GM19455 (cell line): ENCODE measurements at regions not wholly inside any gene's neighbourhood (a gene's known extent, or its start where the extent isn't known, plus 50 kb on each side); places are given as distances from the start of the nearest gene placed in this dataset.
"Not testable (repeated sequence)": the region's sequence is repeated elsewhere in the genome, so short reads cannot be mapped to it uniquely, and the experiment has no call there.

Experiments used
- ATAC-seq: cut with Tn5 transposase; IDR thresholded peaks from one replicate; pipeline ENCODE4 v1.9.1; 2021; ENCODE audit not compliant: unreplicated experiment

DNA sequence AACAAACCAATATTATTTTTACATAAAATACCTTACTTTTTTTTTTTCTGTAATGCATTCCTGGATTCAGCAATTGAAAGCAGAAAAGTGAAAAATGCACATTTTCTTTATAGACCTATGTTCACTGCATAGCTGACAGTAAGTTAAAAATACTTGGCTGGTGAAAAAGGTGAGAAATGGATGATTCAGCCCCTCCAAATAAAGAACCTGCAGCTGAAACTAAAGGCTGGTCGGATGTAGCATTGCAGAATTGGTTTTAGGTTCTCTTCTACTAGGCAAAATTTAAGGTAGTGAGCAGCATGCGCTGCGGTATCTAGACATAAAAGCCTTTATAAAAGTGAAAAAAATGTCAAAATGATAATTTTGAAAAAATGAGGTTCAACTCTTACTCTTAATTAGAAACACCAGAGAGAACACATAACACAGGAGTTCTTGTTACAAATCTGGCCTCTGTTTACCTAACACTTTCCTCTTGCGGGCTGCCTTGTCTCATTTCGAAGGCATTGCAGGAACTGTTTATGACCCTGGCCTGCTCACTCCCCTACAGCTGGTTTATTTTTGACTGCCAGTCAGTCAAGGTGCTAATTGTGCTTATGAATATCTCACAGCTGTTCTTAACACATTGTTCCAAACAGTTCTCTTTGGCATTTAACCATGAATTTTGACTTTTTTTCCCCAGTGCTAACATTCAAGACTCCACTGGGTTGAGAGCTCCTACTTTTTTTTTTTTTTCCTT is 455.4 kb upstream of the TBL1XR1 start:
- no peak for ATAC-seq

DNA sequence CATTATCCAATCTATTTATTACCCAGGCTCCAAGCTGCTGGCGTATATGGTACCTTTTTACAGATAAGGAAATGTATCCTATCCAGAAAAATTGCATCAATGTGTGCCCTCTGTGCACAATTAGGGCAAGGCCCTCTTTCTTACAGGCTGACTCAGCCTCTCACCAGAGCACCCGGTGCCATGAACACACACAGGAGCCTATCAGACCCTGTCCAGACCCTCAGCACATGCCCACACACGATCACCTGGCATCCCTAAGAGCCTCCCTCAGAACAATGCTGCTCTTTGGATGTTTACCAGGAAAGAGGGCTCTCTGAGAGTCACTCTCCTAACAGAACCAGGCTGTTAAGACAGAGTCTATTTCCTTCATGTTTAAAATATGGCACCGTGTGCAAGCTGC is 460.0 kb upstream of the TBL1XR1 start:
- ATAC-seq: no peak

DNA sequence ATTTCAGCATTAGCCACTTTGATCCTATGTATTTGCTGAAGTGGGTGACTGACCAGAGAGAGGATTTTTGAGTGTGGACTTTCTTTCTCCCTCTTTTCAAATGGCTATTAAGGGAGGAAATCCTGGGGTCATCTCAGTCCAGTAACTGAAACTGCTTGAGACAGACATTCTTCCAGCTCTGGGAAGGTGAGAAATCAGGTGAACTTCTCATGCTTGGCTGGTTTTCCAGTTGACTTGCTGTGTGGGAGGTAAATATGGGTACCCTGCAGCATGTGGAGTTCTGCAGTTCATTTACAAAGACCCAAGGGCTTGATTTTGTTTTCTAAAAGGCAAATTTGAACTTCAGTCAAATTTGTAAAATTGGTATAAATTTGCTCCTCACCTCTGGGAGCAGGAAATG is 461.1 kb upstream of the TBL1XR1 start:
- ATAC-seq: no peak

DNA sequence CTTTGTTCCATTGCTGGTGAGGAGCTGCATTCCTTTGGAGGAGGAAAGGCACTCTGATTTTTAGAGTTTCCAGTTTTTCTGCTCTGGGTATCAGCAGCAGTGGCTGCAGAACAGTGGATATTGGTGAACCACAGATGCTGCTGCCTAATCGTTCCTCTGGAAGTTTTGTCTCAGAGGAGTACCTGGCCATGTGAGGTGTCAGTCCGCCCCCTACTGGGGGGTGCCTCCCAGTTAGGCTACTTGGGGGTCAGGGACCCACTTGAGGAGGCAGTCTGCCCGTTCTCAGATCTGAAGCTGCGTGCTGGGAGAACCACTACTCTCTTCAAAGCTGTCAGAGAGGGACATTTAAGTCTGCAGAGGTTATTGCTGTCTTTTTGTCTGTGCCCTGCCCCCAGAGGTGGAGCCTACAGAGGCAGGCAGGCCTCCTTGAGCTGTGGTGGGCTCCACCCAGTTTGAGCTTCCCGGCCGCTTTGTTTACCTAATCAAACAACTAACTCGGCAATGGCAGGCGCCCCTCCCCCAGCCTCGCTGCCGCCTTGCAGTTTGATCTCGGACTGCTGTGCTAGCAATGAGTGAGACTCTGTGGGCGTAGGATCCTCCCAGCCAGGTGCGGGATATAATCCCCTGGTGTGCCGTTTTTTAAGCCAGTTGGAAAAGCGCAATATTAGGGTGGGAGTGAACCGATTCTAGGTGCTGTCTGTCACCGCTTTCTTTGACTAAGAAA is 467.3 kb upstream of the TBL1XR1 start:
- ATAC-seq: not testable (repeated sequence)

DNA sequence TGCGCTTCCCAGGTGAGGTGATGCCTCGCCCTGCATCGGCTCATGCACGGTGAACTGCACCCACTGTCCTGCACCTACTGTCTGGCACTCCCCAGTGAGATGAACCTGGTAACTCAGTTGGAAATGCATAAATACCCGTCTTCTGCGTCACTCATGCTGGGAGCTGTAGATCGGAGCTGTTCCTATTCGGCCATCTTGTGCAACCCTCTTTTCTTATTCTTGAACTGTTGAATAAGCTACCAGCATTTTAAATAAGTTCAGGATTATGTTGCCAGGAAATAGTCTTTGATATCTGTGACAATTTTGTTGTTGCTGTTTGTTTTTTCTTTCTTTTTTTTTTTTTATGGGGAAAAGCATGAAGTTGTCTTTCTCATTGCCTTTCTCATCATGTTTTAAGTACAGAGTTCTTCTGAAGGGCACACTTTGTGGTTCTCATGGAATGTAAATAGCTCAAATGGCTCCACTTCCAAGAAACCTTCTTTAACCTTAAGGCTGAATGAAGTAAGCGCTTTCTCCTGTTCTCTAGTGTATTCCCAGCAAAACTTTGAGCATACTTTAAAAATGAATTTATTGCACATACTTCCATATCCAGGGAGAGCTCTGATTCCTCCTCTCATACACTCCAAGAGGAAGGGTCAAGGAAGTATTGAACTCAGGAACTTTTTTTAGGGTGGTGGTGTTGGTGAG is 468.0 kb upstream of the TBL1XR1 start:
- no peak for ATAC-seq

DNA sequence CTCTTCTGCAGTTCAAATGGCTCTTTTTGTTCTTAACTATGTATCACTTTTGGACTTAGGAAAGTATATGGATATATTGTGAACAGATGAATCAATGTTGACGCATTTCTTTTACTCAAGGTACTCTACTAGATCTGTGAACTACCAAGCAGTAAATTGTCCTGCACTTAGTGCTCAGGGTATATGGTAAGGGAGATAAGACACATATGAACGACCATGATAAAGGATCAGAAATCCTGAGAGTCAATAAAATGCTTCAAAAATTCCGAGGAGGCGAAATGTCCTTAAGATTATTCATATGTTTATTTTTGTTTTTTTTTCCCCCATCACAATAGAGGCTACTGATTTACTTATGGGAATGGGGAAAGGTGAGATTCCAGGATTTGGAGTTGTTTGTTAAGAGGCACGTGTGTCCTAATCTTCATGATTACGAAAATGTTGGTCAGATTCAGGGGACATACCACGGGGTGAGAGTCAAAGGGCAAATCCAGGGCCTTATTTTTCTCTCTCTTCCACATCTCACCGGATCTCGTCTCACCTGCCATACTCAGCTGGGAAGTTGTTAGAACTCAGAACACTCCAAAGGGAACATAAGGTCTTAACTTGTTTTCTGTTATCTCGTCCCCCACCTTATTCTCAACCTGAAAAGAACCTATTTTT is 475.1 kb upstream of the TBL1XR1 start:
- no peak for ATAC-seq

DNA sequence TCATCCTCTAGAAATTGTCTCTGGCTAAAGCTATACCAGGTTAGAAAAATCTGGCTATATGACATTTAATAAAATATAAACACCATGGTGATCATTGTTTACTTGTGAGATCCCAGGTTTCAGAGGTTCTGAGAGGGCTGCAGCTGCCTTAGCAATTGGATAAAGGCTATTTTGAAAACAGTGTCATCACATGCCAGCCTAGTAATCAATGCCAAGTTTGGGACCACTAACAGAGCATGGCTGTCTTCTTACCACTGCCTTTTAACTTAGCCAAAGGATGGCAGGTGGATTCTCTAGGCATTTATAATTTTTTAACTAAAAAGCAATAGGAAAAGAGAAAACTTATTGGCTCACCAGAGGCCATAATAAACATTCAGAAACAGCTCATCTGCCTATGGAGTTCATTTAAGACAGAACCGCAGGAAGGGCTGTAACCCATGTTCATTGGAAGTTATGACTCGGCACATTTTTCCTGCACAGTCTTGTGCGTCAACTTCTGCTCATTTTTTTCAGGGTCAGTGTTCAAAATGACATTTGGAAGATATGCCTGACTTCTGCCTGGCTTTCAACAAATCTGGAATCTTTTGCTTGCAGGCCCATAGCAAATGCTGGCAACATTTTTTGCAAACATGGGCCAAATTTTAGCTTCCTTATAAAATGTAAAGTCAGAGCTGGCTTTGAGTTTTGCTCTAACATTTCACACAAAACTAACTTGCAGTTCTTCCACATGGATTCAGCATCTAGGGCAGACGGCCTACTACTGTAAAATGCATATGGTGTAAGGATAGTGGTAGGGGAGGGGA is 476.0 kb upstream of the TBL1XR1 start:
- ATAC-seq: no peak

DNA sequence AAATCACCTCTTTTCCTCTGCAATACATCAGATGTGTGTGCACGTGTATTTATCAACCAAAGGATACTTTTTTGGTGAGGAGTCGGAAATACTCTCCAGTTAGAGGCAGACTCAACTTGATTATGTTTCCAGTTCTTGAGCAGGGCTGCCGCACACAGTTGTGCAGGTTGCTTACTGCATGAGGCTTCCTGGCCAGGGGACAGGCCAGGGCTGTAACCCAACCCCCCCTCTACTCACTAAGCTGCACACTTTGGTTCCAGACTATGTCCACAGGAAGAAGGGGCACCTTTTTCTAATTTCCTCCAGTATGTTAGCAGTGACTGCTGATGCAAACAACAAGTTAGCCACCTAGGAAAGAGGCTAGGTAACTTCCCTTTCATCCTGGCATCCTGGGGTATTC is 476.9 kb upstream of the TBL1XR1 start:
- no peak for ATAC-seq

DNA sequence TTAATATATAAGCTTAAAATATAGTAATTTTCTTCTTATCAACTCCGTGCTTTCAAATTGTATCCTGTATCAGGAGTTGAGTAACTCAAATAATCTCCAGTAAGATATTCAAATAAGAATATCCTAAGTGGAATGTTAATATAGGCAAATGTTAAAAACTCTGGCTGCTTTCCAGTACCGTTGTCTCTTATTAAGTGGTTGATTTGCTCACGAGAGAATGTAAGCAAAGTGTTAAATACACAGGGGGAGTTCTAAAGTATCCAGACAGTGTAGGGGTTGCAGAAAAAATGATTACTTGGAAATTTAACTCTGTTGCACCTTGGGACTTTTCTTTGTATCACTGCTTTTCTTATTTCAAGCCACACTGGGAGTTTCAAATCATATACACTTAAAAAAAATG is 478.9 kb upstream of the TBL1XR1 start:
- ATAC-seq: no peak

DNA sequence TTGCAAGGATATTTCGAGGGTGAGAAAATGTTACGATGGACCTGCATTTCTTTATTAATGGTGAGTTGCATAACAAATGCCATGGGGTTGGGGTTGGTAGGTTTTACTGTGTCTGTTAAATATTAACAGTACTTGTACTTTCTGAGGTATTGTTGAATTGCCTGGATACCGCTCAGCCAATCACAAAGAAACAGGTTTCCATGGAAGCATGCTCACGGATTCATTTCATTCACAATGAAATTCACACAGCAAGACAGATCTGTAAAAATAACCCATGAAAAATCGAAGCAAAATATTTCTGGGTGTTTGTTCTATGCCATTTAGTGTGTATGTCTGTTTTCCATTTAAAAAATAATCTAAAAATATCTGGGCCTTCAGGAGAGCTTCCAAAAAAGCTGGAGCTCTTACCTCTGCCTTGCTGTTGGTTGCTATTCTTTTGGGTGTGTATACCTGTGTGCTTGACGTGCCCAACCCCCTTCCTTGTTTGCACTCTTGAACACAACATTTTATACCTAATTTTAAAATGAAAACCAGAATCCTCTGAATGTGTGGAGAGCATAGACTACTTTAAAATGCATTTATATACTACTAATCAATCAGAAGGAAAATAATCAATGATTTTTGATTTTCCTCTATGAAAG is 479.8 kb upstream of the TBL1XR1 start:
- no peak for ATAC-seq

DNA sequence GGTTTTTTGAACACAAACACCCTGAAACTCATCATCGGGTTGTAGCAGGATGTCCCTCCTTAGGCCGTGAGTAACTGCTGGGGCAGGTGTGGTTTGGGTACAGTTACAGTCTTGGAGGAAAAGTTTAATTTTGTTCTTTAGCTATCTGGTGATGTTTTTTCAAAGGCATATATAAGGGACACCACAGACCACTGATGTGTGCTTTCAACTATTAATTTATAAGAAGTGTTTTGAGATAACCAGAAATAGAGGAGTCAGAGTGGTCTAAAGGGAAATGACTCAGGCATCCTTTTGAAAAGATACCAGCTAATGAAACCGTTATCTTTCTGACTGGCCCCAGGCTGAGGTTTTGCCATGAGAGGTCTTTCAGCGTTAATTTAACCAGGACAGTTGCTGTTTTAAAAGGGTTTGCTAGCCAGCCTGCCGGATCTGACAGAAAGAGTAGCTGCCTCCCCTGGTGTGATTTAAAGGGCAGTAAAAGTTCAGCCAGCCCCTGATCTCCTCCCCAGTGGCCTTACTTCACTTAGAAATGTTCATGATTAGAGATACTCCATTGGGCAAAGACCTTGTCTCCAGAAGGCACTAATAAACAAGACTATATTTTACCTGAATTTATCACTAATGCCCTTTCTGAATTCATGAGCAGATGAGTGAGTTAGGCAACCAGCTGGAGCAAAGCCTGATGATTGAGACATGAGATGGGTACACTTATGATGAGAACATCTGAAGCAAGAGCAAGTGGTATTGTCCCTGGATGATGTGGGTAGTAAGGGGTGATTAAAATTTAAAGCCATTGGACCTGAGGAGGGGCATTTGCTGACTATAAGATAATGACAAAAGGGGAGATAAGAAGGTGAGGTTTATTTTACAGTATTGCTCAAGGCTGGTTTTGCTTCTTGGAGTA is 482.5 kb upstream of the TBL1XR1 start:
- ATAC-seq: no peak

DNA sequence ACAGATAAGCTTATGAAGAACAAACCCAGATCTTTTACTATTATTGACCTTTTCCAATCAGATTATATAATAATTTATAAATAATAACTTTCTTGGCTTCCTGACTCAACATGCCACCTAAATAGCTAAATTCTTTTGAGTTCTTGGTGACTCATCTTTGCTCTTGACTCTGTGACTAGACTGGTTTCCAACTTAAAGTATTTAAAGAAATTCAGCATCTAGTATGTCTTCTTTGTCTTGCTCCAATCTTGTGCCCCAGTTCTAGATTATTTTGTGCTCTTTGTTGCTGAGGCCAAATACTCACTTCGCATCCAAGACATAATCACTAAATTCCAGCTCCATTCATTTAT is 483.2 kb upstream of the TBL1XR1 start:
- ATAC-seq: no peak

DNA sequence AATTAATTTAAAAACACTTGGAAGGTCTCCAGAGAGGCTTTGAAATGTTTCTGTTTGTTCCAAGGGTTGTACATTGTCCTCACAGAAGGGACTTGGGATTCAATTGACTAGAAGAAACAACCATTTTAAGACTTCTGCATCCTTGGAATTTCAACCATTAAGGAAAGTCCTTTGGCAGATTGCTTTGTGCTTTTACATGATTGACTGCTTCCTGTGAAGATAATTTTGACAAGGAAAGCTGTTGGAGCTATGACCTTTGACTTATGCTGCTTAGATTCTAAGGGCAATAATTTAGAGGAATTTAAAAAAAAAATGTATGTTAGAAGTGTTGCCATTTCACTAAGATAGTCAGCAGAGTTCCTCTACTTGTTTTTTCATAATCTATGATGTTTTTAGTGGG is 483.9 kb upstream of the TBL1XR1 start:
- ATAC-seq: no peak

DNA sequence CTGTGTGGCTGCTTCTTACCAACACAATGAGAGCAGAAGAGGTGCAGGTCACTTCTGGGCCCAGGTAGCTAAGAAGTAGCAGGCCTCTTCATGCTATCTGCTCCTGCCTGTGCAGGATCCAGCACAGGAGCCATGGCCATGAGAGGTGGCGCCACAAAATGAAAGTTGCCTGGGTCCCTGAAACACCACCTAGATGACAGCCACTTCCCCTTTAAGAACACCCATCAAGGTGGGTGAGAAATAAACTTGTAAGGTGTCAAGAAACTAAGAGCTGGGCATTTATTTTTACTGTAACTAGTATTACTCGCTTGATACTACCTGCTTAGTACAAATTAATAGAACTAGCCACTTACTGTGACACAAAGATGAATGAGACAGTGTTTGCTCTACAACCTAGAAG is 484.6 kb upstream of the TBL1XR1 start:
- ATAC-seq: no peak

DNA sequence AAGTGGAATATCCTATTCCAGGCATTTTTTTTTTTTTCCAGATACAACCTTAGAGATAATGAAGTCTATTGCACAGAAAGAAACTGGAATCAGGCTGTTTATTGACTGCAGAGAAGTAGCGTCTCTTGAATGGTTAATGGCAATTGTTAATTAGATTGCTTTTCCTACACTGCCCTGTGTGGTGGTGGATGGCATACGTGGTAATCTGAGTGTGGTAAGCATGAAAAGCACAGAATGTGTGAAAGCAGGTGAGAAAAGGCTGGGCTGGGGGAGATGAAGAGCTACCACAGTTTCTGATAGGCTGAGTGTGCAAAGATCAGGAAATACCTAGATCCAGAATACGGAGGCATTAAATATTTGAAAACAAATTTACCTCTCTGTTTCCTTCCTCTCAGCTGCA is 486.3 kb upstream of the TBL1XR1 start:
- no peak for ATAC-seq

DNA sequence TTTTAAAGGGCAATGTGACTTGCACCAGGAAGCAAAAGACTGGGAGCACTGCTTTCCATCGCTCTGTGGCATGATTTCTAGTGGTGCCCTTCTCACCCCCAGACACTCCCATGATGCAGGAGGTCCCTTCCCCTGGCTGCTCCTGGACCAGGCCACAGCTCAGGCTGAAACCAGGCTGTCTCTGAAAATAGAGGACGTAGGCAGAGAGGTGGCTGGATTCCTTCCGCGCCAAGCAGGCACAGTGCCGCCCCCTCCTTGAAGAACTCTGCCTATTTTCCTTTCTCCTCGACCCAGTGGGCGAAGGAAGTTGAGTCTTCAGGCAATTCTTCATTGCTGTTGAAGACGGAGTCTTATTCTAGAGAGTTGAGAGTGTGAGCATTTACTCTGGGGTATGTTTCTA is 489.4 kb upstream of the TBL1XR1 start:
- ATAC-seq: no peak

DNA sequence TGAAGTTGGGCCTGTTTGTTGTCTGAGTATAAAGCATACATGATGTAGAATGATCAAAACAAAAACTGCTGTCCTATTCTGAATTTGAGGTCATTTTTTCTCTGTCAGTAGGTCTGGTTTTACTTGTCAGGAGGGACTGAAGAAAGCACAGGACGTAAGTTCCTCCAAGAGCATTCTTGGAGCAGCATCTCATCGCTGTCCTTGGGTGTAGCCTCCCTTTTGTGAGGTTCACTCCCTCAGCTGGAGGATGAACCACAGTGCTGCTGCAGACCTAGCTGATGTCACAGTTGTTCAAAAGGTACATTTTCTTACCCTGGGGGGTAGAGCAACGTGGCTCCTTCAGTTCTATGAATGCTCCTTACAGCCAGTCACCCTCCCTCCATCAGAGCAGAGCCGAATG is 490.0 kb upstream of the TBL1XR1 start:
- no peak for ATAC-seq

DNA sequence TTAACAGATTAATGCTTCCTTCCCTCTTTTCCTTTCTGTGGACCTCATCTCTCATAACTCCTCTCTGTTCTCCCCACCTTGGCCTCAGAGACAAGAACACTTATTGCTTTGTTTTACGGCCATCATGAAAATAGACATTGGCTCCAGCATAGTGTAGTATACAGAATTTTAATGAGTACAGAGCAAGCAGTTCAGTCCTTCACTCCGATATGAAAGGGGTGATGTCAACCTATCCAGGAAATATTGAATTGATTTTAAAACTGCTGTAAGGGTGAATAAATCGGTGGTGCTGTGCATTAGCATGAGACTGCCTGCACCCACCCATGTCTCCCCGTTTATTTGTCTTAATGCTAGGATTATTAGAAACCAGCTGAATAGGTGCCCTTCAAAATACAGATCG is 490.9 kb upstream of the TBL1XR1 start:
- ATAC-seq: no peak

DNA sequence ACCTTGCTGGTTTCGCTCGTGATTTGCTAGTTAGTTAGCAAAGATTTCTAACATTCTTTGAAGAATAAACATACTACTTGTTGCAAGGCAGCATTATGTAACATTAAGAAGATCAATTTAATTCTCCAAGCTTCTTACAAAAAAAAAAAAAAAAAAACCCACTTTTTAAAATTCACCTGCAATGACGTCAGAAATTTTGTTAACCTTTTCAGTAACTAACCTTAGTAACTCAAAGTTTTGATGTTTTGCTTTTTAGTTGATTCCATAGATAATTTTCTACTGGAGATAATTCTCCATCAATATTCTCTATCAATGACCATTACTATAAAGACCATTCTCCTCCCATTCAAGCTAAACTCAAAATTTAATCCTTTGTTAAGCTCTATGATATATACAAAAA is 491.8 kb upstream of the TBL1XR1 start:
- ATAC-seq: no peak
